Ectodermal cell (in vitro differentiated cells): ENCODE measurements at regions not wholly inside any gene's neighbourhood (a gene's known extent, or its start where the extent isn't known, plus 50 kb on each side); places are given as distances from the start of the nearest gene placed in this dataset.

ENCODE experiments used
- H3K27ac ChIP-seq: 2 replicates; pipeline ENCODE4 v1.7.0; 2013; ENCODE audit warnings: mild to moderate bottlenecking, low read depth, low read length; ENCODE audit not compliant: insufficient read depth, poor library complexity, severe bottlenecking
- H3K27me3 ChIP-seq: 2 replicates; pipeline ENCODE4 v1.7.0; 2013; ENCODE audit warnings: mild to moderate bottlenecking, low read length; ENCODE audit not compliant: insufficient read depth, control insufficient read depth, poor library complexity, severe bottlenecking
- H3K36me3 ChIP-seq: one replicate; pipeline ENCODE4 v1.7.0; 2013; ENCODE audit warnings: low read length; ENCODE audit not compliant: control insufficient read depth, insufficient read depth
- H3K4me1 ChIP-seq: one replicate; pipeline ENCODE4 v1.7.0; 2013; ENCODE audit warnings: low read length; ENCODE audit not compliant: control insufficient read depth, insufficient read depth
- H3K4me3 ChIP-seq: 2 replicates; pipeline ENCODE4 v1.7.0; 2013; ENCODE audit warnings: low read depth, low read length, control low read depth; ENCODE audit not compliant: insufficient read depth
- H3K9me3 ChIP-seq: 2 replicates; pipeline ENCODE4 v1.7.0; 2013; ENCODE audit warnings: mild to moderate bottlenecking, low read length, moderate library complexity; ENCODE audit not compliant: control insufficient read depth
- WGBS, 2 experiments: methylation state at CpG; one replicate each; pipeline ENCODE4 v1.1.7; 2013; ENCODE audit warnings: missing lambda C conversion rate in 2 of 2; 5-methylcytosine and 5-hydroxymethylcytosine counted together

- H3K4me3 ChIP-seq, result no peak overlapping the region
- no peaks in the 10 kb centered on the region for H3K36me3 ChIP-seq
- H3K4me1 ChIP-seq, result no peaks in the 10 kb centered on the region
- H3K27ac ChIP-seq, result no peak overlapping the region
- WGBS, 2 experiments, result 88 to 93% methylated on average over 3 to 4 of the region's 4 CpGs
- no peaks in the 10 kb centered on the region for H3K9me3 ChIP-seq
- no peaks in the 10 kb centered on the region for H3K27me3 ChIP-seq
Observed at GRCh38 chrX:20452487-20452886, 185.8 kb upstream of the RPS6KA3 start.

GRCh38 chrX:20451929-20452328 lies 185.2 kb upstream of the RPS6KA3 start:
- no peak overlapping the region for H3K4me3 ChIP-seq
- no peaks in the 10 kb centered on the region for H3K27me3 ChIP-seq
- H3K36me3 ChIP-seq, result no peaks in the 10 kb centered on the region
- H3K27ac ChIP-seq, result no peak overlapping the region
- no peaks in the 10 kb centered on the region for H3K9me3 ChIP-seq
- 97 to 100% methylated on average over 1 to 2 of the region's 2 CpGs for WGBS, 2 experiments
- H3K4me1 ChIP-seq, result no peaks in the 10 kb centered on the region

- H3K36me3 ChIP-seq, result no peaks in the 10 kb centered on the region
- no peak overlapping the region for H3K27ac ChIP-seq
- no peak overlapping the region for H3K4me3 ChIP-seq
- no peaks in the 10 kb centered on the region for H3K9me3 ChIP-seq
- H3K4me1 ChIP-seq, result no peaks in the 10 kb centered on the region
- no peaks in the 10 kb centered on the region for H3K27me3 ChIP-seq
- 80% methylated on average over 1 of the region's 2 CpGs; no CpG with 5 or more reads in 1 of the 2 experiments for WGBS, 2 experiments
Observed at GRCh38 chrX:20445109-20445508, 178.4 kb upstream of the RPS6KA3 start.

GRCh38 chrX:20442597-20442996 lies 175.9 kb upstream of the RPS6KA3 start:
- 37 to 40% methylated on average over 3 of the region's 3 CpGs for WGBS, 2 experiments

DNA sequence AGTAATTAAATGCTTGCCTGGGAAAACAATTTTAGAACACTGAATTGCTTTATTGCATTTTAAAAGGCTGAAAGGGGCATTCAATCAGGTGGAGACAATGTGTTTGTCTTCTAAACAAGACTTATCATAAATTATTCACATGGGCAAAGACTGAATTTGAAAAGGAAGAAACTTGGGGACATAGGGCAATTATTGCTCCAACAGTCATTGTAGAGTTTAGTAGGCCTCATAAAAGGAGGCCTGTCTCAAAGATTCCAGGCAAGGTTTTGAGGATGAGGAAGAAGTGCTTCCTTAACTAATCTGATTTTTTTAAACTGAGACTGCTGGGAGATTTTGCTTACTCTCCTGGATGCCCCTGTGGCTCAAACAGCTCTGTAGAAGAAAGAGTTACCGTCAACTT lies 174.4 kb upstream of the RPS6KA3 start:
- no CpG with 5 or more reads among the region's 1 CpG for WGBS, 2 experiments
- H3K36me3 ChIP-seq, result no peaks in the 10 kb centered on the region
- no peak overlapping the region for H3K4me3 ChIP-seq
- H3K27me3 ChIP-seq, result no peaks in the 10 kb centered on the region
- H3K27ac ChIP-seq, result no peak overlapping the region
- no peaks in the 10 kb centered on the region for H3K9me3 ChIP-seq
- no peaks in the 10 kb centered on the region for H3K4me1 ChIP-seq

More at GRCh38 chrX:20442597-20442996, 175.9 kb upstream of the RPS6KA3 start:
- no peaks in the 10 kb centered on the region for H3K27me3 ChIP-seq
- H3K4me1 ChIP-seq, result no peaks in the 10 kb centered on the region
- no peaks in the 10 kb centered on the region for H3K36me3 ChIP-seq
- no peak overlapping the region for H3K27ac ChIP-seq
- H3K9me3 ChIP-seq, result no peaks in the 10 kb centered on the region
- H3K4me3 ChIP-seq, result no peak overlapping the region

- 95 to 99% methylated on average over 7 to 8 of the region's 9 CpGs for WGBS, 2 experiments
- H3K36me3 ChIP-seq, result no peaks in the 10 kb centered on the region
- H3K9me3 ChIP-seq, result no peaks in the 10 kb centered on the region
- no peaks in the 10 kb centered on the region for H3K4me1 ChIP-seq
- H3K4me3 ChIP-seq, result no peak overlapping the region
- H3K27ac ChIP-seq, result no peak overlapping the region
- H3K27me3 ChIP-seq, result no peaks in the 10 kb centered on the region
Observed at GRCh38 chrX:20438871-20439526, 172.3 kb upstream of the RPS6KA3 start.

DNA sequence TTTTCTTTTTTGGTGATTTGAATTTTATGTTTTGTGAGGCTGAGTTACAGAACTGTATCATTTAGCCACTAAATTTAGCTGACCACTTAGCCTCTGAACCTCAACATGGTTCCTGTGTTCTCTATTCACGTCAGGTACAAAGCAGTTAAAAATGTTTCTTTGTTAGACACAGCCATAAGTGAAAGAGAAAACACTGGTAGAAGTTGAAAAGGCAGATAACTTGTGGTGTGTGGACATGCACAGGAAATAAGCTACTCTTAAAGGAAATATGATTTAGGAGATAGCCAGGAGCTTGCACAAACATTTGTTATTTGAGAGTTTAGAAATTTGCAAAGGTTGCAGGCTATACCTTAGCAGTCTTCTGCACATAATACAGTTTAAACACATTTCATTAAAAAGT lies 171.0 kb upstream of the RPS6KA3 start:
- no peaks in the 10 kb centered on the region for H3K4me1 ChIP-seq
- no peaks in the 10 kb centered on the region for H3K36me3 ChIP-seq
- 67 to 100% methylated on average over 1 of the region's 1 CpG for WGBS, 2 experiments
- H3K27me3 ChIP-seq, result no peaks in the 10 kb centered on the region
- no peak overlapping the region for H3K4me3 ChIP-seq
- H3K9me3 ChIP-seq, result no peaks in the 10 kb centered on the region
- no peak overlapping the region for H3K27ac ChIP-seq

GRCh38 chrX:20435913-20436312 lies 169.2 kb upstream of the RPS6KA3 start:
- no peaks in the 10 kb centered on the region for H3K9me3 ChIP-seq
- no peak overlapping the region for H3K27ac ChIP-seq
- 95 to 100% methylated on average over 1 of the region's 1 CpG for WGBS, 2 experiments
- H3K4me3 ChIP-seq, result no peak overlapping the region
- no peaks in the 10 kb centered on the region for H3K4me1 ChIP-seq
- no peaks in the 10 kb centered on the region for H3K36me3 ChIP-seq
- no peaks in the 10 kb centered on the region for H3K27me3 ChIP-seq

- Histone ChIP-seq H3K36me3 (no peaks in the 10 kb centered on the region), H3K27me3 (no peaks in the 10 kb centered on the region), H3K4me1 (no peaks in the 10 kb centered on the region), H3K27ac (no peak overlapping the region), H3K9me3 (no peaks in the 10 kb centered on the region), H3K4me3 (no peak overlapping the region)
- WGBS, 2 experiments, result 89 to 100% methylated on average over 2 to 3 of the region's 3 CpGs
Observed at GRCh38 chrX:20434986-20435385, 168.3 kb upstream of the RPS6KA3 start.

GRCh38 chrX:20433388-20433775 lies 166.7 kb upstream of the RPS6KA3 start:
- Histone ChIP-seq H3K4me3 (no peak overlapping the region), H3K36me3 (no peaks in the 10 kb centered on the region), H3K4me1 (no peaks in the 10 kb centered on the region), H3K27ac (no peak overlapping the region), H3K27me3 (no peaks in the 10 kb centered on the region), H3K9me3 (no peaks in the 10 kb centered on the region)
- 97 to 100% methylated on average over 1 of the region's 1 CpG for WGBS, 2 experiments
